H1 (cell line): ENCODE measurements at regions not wholly inside any gene's neighbourhood (a gene's known extent, or its start where the extent isn't known, plus 50 kb on each side); places are given as distances from the start of the nearest gene placed in this dataset.
"Not testable (repeated sequence)": the region's sequence is repeated elsewhere in the genome, so short reads cannot be mapped to it uniquely, and the experiment has no call there.

Experiments
- CTCF ChIP-seq, 3 experiments: IDR thresholded peaks; 1 replicate in 2 of 3; 2 replicates in 1 of 3; pipeline versions ENCODE4 v1.5.1 to v1.6.1; 2011; ENCODE audit warnings: low read length in 3 of 3, mild to moderate bottlenecking in 3 of 3, inconsistent platforms in 2 of 3, low read depth in 1 of 3, moderate library complexity in 1 of 3; ENCODE audit not compliant: insufficient read depth in 1 of 3; ENCODE audit errors: control extremely low read depth in 1 of 3
- SRF ChIP-seq: IDR thresholded peaks from 2 replicates; pipeline ENCODE4 v1.6.1; 2011; ENCODE audit warnings: mild to moderate bottlenecking, low read depth, low read length, moderate library complexity

- TF ChIP-seq SRF; CTCF (IDR thresholded peaks at IDR 0.05; ENCODE audit: control extremely low read depth in 1 of 3, insufficient read depth in 1 of 3, low read depth in 1 of 3, low read length in 3 of 3): not testable (repeated sequence)
Measured at GRCh38 chr2:184060268-184060667, 538.1 kb upstream of the ZNF804A start.
